ENCODE measurements at regions not wholly inside any gene's neighbourhood (a gene's known extent, or its start where the extent isn't known, plus 50 kb on each side); places are given as distances from the start of the nearest gene placed in this dataset.

GRCh38 chr6:105954148-105954547 is 132.0 kb upstream of the PRDM1 start:
- DNase-seq: no peak

- no peak for DNase-seq
Measured at GRCh38 chr6:105952772-105953690, 133.1 kb upstream of the PRDM1 start.

- DNase-seq: no peak
Measured at GRCh38 chr6:105952326-105952725, 133.8 kb upstream of the PRDM1 start.

- no peak for DNase-seq
Measured at GRCh38 chr6:105951322-105951721, 134.8 kb upstream of the PRDM1 start.

- no peak for DNase-seq
Measured at GRCh38 chr6:105949869-105950268, 136.3 kb upstream of the PRDM1 start.

- no peak for DNase-seq
Measured at GRCh38 chr6:105943514-105943913, 142.6 kb upstream of the PRDM1 start.

GRCh38 chr6:105941621-105942412 is 144.3 kb upstream of the PRDM1 start:
- no peak for DNase-seq

- no peak for DNase-seq
Measured at GRCh38 chr6:105940990-105941389, 145.1 kb upstream of the PRDM1 start.

GRCh38 chr6:105936972-105937371 is 149.2 kb upstream of the PRDM1 start:
- no peak for DNase-seq

- DNase-seq: no peak
Measured at GRCh38 chr6:105935416-105935815, 150.7 kb upstream of the PRDM1 start.

GRCh38 chr6:105934708-105935107 is 151.4 kb upstream of the PRDM1 start:
- no peak for DNase-seq

- no peak for DNase-seq
Measured at GRCh38 chr6:105932440-105932839, 153.7 kb upstream of the PRDM1 start.

GRCh38 chr6:105929626-105930025 is 156.5 kb upstream of the PRDM1 start:
- DNase-seq: no peak

- DNase-seq: no peak
Measured at GRCh38 chr6:105926318-105926717, 159.8 kb upstream of the PRDM1 start.

GRCh38 chr6:105925706-105926105 is 160.4 kb upstream of the PRDM1 start:
- no peak for DNase-seq

GRCh38 chr6:105921781-105922180 is 164.4 kb upstream of the PRDM1 start:
- no peak for DNase-seq

GRCh38 chr6:105920071-105920470 is 166.1 kb upstream of the PRDM1 start:
- DNase-seq: no peak

GRCh38 chr6:105917038-105917695 is 169.0 kb upstream of the PRDM1 start:
- no peak for DNase-seq

GRCh38 chr6:105911106-105911629 is 175.0 kb upstream of the PRDM1 start:
- no peak for DNase-seq

- DNase-seq: peak; percentile 26
Measured at GRCh38 chr6:105909106-105909505, 177.0 kb upstream of the PRDM1 start.

GRCh38 chr6:105907991-105908390 is 178.1 kb upstream of the PRDM1 start:
- DNase-seq: no peak

- DNase-seq: no peak
Measured at GRCh38 chr6:105907301-105907700, 178.8 kb upstream of the PRDM1 start.

GRCh38 chr6:105902401-105903031 is 183.6 kb upstream of the PRDM1 start:
- DNase-seq: no peak
